ENCODE measurements at regions not wholly inside any gene's neighbourhood (a gene's known extent, or its start where the extent isn't known, plus 50 kb on each side); places are given as distances from the start of the nearest gene placed in this dataset.
"Not testable (repeated sequence)": the region's sequence is repeated elsewhere in the genome, so short reads cannot be mapped to it uniquely, and the experiment has no call there.

DNA sequence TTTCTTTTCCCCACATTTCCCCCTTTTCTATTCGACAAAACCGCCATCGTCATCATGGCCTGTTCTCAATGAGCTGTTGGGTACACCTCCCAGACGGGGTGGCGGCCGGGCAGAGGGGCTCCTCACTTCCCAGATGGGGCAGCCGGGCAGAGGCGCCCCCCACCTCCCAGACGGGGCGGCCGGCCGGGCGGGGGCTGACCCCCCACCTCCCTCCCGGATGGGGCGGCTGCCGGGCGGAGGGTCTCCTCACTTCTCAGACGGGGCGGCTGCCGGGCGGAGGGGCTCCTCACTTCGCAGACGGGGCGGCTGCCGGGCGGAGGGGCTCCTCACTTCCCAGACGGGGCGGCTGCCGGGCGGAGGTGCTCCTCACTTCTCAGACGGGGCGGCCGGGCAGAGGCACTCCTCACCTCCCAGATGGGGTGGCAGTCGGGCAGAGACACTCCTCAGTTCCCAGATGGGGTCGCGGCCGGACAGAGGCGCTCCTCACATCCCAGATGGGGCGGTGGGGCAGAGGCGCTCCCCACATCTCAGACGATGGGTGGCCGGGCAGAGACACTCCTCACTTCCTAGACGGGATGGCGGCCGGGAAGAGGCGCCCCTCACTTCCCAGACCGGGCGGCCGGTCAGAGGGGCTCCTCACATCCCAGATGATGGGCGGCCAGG is 78.2 kb downstream of the MAT2B start:
- TF ChIP-seq, protein P1, sequence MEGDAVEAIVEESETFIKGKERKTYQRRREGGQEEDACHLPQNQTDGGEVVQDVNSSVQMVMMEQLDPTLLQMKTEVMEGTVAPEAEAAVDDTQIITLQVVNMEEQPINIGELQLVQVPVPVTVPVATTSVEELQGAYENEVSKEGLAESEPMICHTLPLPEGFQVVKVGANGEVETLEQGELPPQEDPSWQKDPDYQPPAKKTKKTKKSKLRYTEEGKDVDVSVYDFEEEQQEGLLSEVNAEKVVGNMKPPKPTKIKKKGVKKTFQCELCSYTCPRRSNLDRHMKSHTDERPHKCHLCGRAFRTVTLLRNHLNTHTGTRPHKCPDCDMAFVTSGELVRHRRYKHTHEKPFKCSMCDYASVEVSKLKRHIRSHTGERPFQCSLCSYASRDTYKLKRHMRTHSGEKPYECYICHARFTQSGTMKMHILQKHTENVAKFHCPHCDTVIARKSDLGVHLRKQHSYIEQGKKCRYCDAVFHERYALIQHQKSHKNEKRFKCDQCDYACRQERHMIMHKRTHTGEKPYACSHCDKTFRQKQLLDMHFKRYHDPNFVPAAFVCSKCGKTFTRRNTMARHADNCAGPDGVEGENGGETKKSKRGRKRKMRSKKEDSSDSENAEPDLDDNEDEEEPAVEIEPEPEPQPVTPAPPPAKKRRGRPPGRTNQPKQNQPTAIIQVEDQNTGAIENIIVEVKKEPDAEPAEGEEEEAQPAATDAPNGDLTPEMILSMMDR (optimal IDR thresholded peaks at IDR 0.05 in 1 of 3, IDR thresholded peaks at IDR 0.05 in 1 of 3, conservative IDR thresholded peaks at IDR 0.05 in 1 of 3; ENCODE audit: extremely low read depth in 1 of 3, insufficient read depth in 2 of 3, low read length in 3 of 3) = not testable (repeated sequence)
- TF ChIP-seq EZH2 (IDR thresholded peaks at IDR 0.05; ENCODE audit: low read length) = not testable (repeated sequence)

Measured in keratinocyte (primary cell).